ENCODE measurements at regions not wholly inside any gene's neighbourhood (a gene's known extent, or its start where the extent isn't known, plus 50 kb on each side); places are given as distances from the start of the nearest gene placed in this dataset.

GRCh38 chr3:72145506-72146380 is 360.8 kb upstream of the PROK2 start:
- TF ChIP-seq, protein P1, sequence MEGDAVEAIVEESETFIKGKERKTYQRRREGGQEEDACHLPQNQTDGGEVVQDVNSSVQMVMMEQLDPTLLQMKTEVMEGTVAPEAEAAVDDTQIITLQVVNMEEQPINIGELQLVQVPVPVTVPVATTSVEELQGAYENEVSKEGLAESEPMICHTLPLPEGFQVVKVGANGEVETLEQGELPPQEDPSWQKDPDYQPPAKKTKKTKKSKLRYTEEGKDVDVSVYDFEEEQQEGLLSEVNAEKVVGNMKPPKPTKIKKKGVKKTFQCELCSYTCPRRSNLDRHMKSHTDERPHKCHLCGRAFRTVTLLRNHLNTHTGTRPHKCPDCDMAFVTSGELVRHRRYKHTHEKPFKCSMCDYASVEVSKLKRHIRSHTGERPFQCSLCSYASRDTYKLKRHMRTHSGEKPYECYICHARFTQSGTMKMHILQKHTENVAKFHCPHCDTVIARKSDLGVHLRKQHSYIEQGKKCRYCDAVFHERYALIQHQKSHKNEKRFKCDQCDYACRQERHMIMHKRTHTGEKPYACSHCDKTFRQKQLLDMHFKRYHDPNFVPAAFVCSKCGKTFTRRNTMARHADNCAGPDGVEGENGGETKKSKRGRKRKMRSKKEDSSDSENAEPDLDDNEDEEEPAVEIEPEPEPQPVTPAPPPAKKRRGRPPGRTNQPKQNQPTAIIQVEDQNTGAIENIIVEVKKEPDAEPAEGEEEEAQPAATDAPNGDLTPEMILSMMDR (IDR thresholded peaks at IDR 0.05; ENCODE audit: low read depth, low read length): no peak
- TF ChIP-seq POLR2A (IDR thresholded peaks at IDR 0.05; ENCODE audit: extremely low read depth, insufficient read length): no peak
- no peak for TF ChIP-seq MYC (IDR thresholded peaks at IDR 0.05; ENCODE audit: low read depth, low read length)
